Activated naive CD4-positive, alpha-beta T cell treated with anti-CD3 and anti-CD28 coated beads for 36 hours (primary cell): ENCODE measurements at regions not wholly inside any gene's neighbourhood (a gene's known extent, or its start where the extent isn't known, plus 50 kb on each side); places are given as distances from the start of the nearest gene placed in this dataset.

Source experiments
- CTCF ChIA-PET: fragments of 350-600 bp; sonication (Branson Sonifier 250); formaldehyde crosslinking; loops from one replicate; lab custom pipeline; 2021; ENCODE audit warnings: antibody characterized with exemption; lab: Charles Lee
- DNase-seq: peaks from one replicate; pipeline ENCODE4 v3.0.0-alpha.2; 2020
- H3K27ac Mint-ChIP-seq: one replicate; pipeline ENCODE4 v1.8.0; 2021; ENCODE audit warnings: mild to moderate bottlenecking, mixed read lengths
- H3K27me3 Mint-ChIP-seq: one replicate; pipeline ENCODE4 v1.8.0; 2021; ENCODE audit warnings: low read depth, mixed read lengths
- H3K36me3 Mint-ChIP-seq: one replicate; pipeline ENCODE4 v1.8.0; 2021; ENCODE audit warnings: low read depth, mixed read lengths
- H3K4me1 Mint-ChIP-seq: one replicate; pipeline ENCODE4 v1.8.0; 2021; ENCODE audit warnings: low read depth, mixed read lengths
- H3K4me3 Mint-ChIP-seq: one replicate; pipeline ENCODE4 v1.8.0; 2021; ENCODE audit warnings: mild to moderate bottlenecking, moderate library complexity, mixed read lengths
- H3K9me3 Mint-ChIP-seq: one replicate; pipeline ENCODE4 v1.8.0; 2021; ENCODE audit warnings: mixed read lengths
- intact Hi-C: fragments of 100-400 bp; cut with micrococcal nuclease; formaldehyde crosslinking; loops from one replicate; pipeline ENCODE4 v1.15.1; 2023

- intact Hi-C loops = no loop called here
- H3K4me3 Mint-ChIP-seq = no peak overlapping the region
- DNase-seq = no peak
- no peak overlapping the region for H3K27ac Mint-ChIP-seq
- no peaks in the 10 kb centered on the region for H3K9me3 Mint-ChIP-seq
- H3K27me3 Mint-ChIP-seq = no peaks in the 10 kb centered on the region
- no peaks in the 10 kb centered on the region for H3K4me1 Mint-ChIP-seq
- CTCF ChIA-PET = no interaction called here
- no peaks in the 10 kb centered on the region for H3K36me3 Mint-ChIP-seq
Observed at GRCh38 chr2:19028587-19029375, 329.6 kb downstream of the OSR1 start.

GRCh38 chr2:19027626-19028025 lies 330.8 kb downstream of the OSR1 start:
- Mint-ChIP-seq H3K9me3 (no peaks in the 10 kb centered on the region), H3K4me3 (no peak overlapping the region), H3K36me3 (no peaks in the 10 kb centered on the region), H3K27ac (no peak overlapping the region), H3K27me3 (no peaks in the 10 kb centered on the region), H3K4me1 (no peaks in the 10 kb centered on the region)
- intact Hi-C loops = no loop called here
- CTCF ChIA-PET = no interaction called here
- no peak for DNase-seq

- no peaks in the 10 kb centered on the region for H3K27me3 Mint-ChIP-seq
- no peak overlapping the region for H3K4me3 Mint-ChIP-seq
- H3K27ac Mint-ChIP-seq = no peak overlapping the region
- intact Hi-C loops = no loop called here
- H3K4me1 Mint-ChIP-seq = no peaks in the 10 kb centered on the region
- DNase-seq = no peak
- CTCF ChIA-PET = no interaction called here
- no peaks in the 10 kb centered on the region for H3K9me3 Mint-ChIP-seq
- H3K36me3 Mint-ChIP-seq = no peaks in the 10 kb centered on the region
Observed at GRCh38 chr2:19026261-19026660, 332.2 kb downstream of the OSR1 start.

- intact Hi-C loops = no loop called here
- Mint-ChIP-seq H3K27me3 (no peaks in the 10 kb centered on the region), H3K27ac (no peak overlapping the region), H3K4me1 (no peaks in the 10 kb centered on the region), H3K36me3 (no peaks in the 10 kb centered on the region), H3K9me3 (no peaks in the 10 kb centered on the region), H3K4me3 (no peak overlapping the region)
- DNase-seq = no peak
- CTCF ChIA-PET = no interaction called here
Observed at GRCh38 chr2:19022334-19022733, 336.1 kb downstream of the OSR1 start.

- H3K9me3 Mint-ChIP-seq = no peaks in the 10 kb centered on the region
- no peak overlapping the region for H3K4me3 Mint-ChIP-seq
- no peak for DNase-seq
- H3K27ac Mint-ChIP-seq = no peak overlapping the region
- no peaks in the 10 kb centered on the region for H3K36me3 Mint-ChIP-seq
- no peaks in the 10 kb centered on the region for H3K27me3 Mint-ChIP-seq
- H3K4me1 Mint-ChIP-seq = no peaks in the 10 kb centered on the region
- CTCF ChIA-PET = no interaction called here
- intact Hi-C loops = no loop called here
Observed at GRCh38 chr2:19021721-19022120, 336.7 kb downstream of the OSR1 start.

- H3K4me1 Mint-ChIP-seq = no peaks in the 10 kb centered on the region
- CTCF ChIA-PET = no interaction called here
- H3K27me3 Mint-ChIP-seq = no peaks in the 10 kb centered on the region
- H3K4me3 Mint-ChIP-seq = no peak overlapping the region
- no peak overlapping the region for H3K27ac Mint-ChIP-seq
- intact Hi-C loops = no loop called here
- DNase-seq = no peak
- H3K9me3 Mint-ChIP-seq = no peaks in the 10 kb centered on the region
- no peaks in the 10 kb centered on the region for H3K36me3 Mint-ChIP-seq
Observed at GRCh38 chr2:19021100-19021476, 337.3 kb downstream of the OSR1 start.

- H3K36me3 Mint-ChIP-seq = no peaks in the 10 kb centered on the region
- peaks cover 1% of the 10 kb centered on the region for H3K9me3 Mint-ChIP-seq
- no peaks in the 10 kb centered on the region for H3K4me1 Mint-ChIP-seq
- H3K27me3 Mint-ChIP-seq = no peaks in the 10 kb centered on the region
- no peak overlapping the region for H3K27ac Mint-ChIP-seq
- CTCF ChIA-PET = no interaction called here
- no peak for DNase-seq
- no peak overlapping the region for H3K4me3 Mint-ChIP-seq
- intact Hi-C loops = no loop called here
Observed at GRCh38 chr2:19020144-19021099, 338.0 kb downstream of the OSR1 start.

GRCh38 chr2:19009510-19009909 lies 348.9 kb downstream of the OSR1 start:
- no peak overlapping the region for H3K27ac Mint-ChIP-seq
- CTCF ChIA-PET = no interaction called here
- no peak overlapping the region for H3K4me3 Mint-ChIP-seq
- no peaks in the 10 kb centered on the region for H3K27me3 Mint-ChIP-seq
- DNase-seq = no peak
- H3K36me3 Mint-ChIP-seq = peaks cover 2% of the 10 kb centered on the region
- intact Hi-C loops = no loop called here
- H3K4me1 Mint-ChIP-seq = no peaks in the 10 kb centered on the region
- H3K9me3 Mint-ChIP-seq = no peaks in the 10 kb centered on the region

GRCh38 chr2:19003554-19003953 lies 354.9 kb downstream of the OSR1 start:
- no peaks in the 10 kb centered on the region for H3K4me1 Mint-ChIP-seq
- intact Hi-C loops = no loop called here
- CTCF ChIA-PET = no interaction called here
- H3K27ac Mint-ChIP-seq = no peak overlapping the region
- no peaks in the 10 kb centered on the region for H3K9me3 Mint-ChIP-seq
- no peak for DNase-seq
- peaks cover 2% of the 10 kb centered on the region for H3K36me3 Mint-ChIP-seq
- no peak overlapping the region for H3K4me3 Mint-ChIP-seq
- H3K27me3 Mint-ChIP-seq = no peaks in the 10 kb centered on the region

GRCh38 chr2:19000776-19001175 lies 357.6 kb downstream of the OSR1 start:
- Mint-ChIP-seq H3K4me3 (no peak overlapping the region), H3K36me3 (no peaks in the 10 kb centered on the region), H3K27me3 (no peaks in the 10 kb centered on the region), H3K27ac (no peak overlapping the region), H3K4me1 (no peaks in the 10 kb centered on the region), H3K9me3 (no peaks in the 10 kb centered on the region)
- intact Hi-C loops = no loop called here
- DNase-seq = no peak
- CTCF ChIA-PET = no interaction called here

GRCh38 chr2:18999198-18999597 lies 359.2 kb downstream of the OSR1 start:
- DNase-seq = no peak
- Mint-ChIP-seq H3K4me1 (no peaks in the 10 kb centered on the region), H3K36me3 (no peaks in the 10 kb centered on the region), H3K9me3 (no peaks in the 10 kb centered on the region), H3K27me3 (no peaks in the 10 kb centered on the region), H3K4me3 (no peak overlapping the region), H3K27ac (no peak overlapping the region)
- CTCF ChIA-PET = no interaction called here
- intact Hi-C loops = no loop called here

GRCh38 chr2:18998491-18998890 lies 359.9 kb downstream of the OSR1 start:
- Mint-ChIP-seq H3K4me3 (no peak overlapping the region), H3K36me3 (no peaks in the 10 kb centered on the region), H3K9me3 (no peaks in the 10 kb centered on the region), H3K4me1 (no peaks in the 10 kb centered on the region), H3K27me3 (no peaks in the 10 kb centered on the region), H3K27ac (no peak overlapping the region)
- no peak for DNase-seq
- intact Hi-C loops = no loop called here
- CTCF ChIA-PET = no interaction called here
